ENCODE measurements at regions not wholly inside any gene's neighbourhood (a gene's known extent, or its start where the extent isn't known, plus 50 kb on each side); places are given as distances from the start of the nearest gene placed in this dataset.

GRCh38 chr5:3027185-3027865 is 275.8 kb upstream of the IRX2 start:
- Histone ChIP-seq H3K79me2 (replicated peaks; ENCODE audit: insufficient read depth) (no peaks in the 10 kb centered on the region), H3K36me3 (ENCODE audit: insufficient read depth) (no peaks in the 10 kb centered on the region), H3K27ac (ENCODE audit: low read depth) (no peak overlapping the region), H3K9me2 (ENCODE audit: insufficient read depth) (no peaks in the 10 kb centered on the region), H3K27me3 (ENCODE audit: insufficient read depth) (no peaks in the 10 kb centered on the region), H3F3A (replicated peaks; ENCODE audit: low read depth) (no peaks in the 10 kb centered on the region), H3K4me1 (ENCODE audit: insufficient read depth) (no peaks in the 10 kb centered on the region; the same call in 1 of the 2 replicates), H3K4me3 (no peak overlapping the region), H4K20me1 (replicated peaks; ENCODE audit: insufficient read depth) (no peaks in the 10 kb centered on the region), H2AFZ (no peak overlapping the region), H3K4me2 (no peak overlapping the region)
- DNase-seq (ENCODE audit: low spot score) (no peak), ATAC-seq (no peak)
- H3K4me3 Mint-ChIP-seq, result no peak overlapping the region
- no peak for TF ChIP-seq ZNF462 (CRISPR knock-in tag; IDR thresholded peaks at IDR 0.05)
- no peak for TF ChIP-seq CREB1 (CRISPR knock-in tag; IDR thresholded peaks at IDR 0.05; ENCODE audit: low read depth)
- no peak for TF ChIP-seq ETS1 (IDR thresholded peaks at IDR 0.05)
- TF ChIP-seq ZNF114 (CRISPR knock-in tag; IDR thresholded peaks at IDR 0.05), result no peak
- peaks cover 11% of the 10 kb centered on the region for H3K4me1 Mint-ChIP-seq
- H3K27ac Mint-ChIP-seq, result no peak overlapping the region
- peaks cover 13% of the 10 kb centered on the region for H3K27me3 Mint-ChIP-seq (ENCODE audit: insufficient read depth, low read depth, poor library complexity)
- H3K9me3 Mint-ChIP-seq, result no peaks in the 10 kb centered on the region; the same call in 2 of the 3 replicates
- H3K36me3 Mint-ChIP-seq (ENCODE audit: low read depth), result no peaks in the 10 kb centered on the region; the same call in 2 of the 3 replicates
